Testis (tissue), 2 donors: ENCODE measurements at regions not wholly inside any gene's neighbourhood (a gene's known extent, or its start where the extent isn't known, plus 50 kb on each side); places are given as distances from the start of the nearest gene placed in this dataset.

ENCODE experiments used
- DNase-seq: peaks from one replicate; pipeline ENCODE4 v3.0.0-alpha.2; 2019
- H3K27ac ChIP-seq, 2 donors: fragments of 200-600 bp; sonication (generic); one replicate each; pipeline ENCODE4 v1.5.1; 2019
- H3K27me3 ChIP-seq: fragments of 200-600 bp; sonication (generic); one replicate; pipeline ENCODE4 v1.5.1; 2019
- H3K36me3 ChIP-seq: fragments of 200-600 bp; sonication (generic); one replicate; pipeline ENCODE4 v1.5.1; 2017; ENCODE audit warnings: low read depth; ENCODE audit errors: missing control alignments
- H3K4me1 ChIP-seq: fragments of 200-600 bp; sonication (generic); one replicate; pipeline ENCODE4 v1.5.1; 2019
- H3K4me3 ChIP-seq, 2 donors: fragments of 200-600 bp; sonication (generic); one replicate each; pipeline ENCODE4 v1.5.1; 2017 to 2019
- H3K9me3 ChIP-seq: fragments of 200-600 bp; sonication (generic); one replicate; pipeline ENCODE4 v1.5.1; 2017
- POLR2A ChIP-seq: fragments of 450-650 bp; IDR thresholded peaks from one replicate; pipeline ENCODE4 v1.6.1; 2017; ENCODE audit warnings: antibody characterized with exemption, mild to moderate bottlenecking, moderate library complexity
- WGBS, 2 donors: methylation state at CpG; one replicate each; pipeline ENCODE4 v1.1.5; 2018; 5-methylcytosine and 5-hydroxymethylcytosine counted together
- intact Hi-C: fragments of 100-400 bp; cut with DNase I; formaldehyde crosslinking; loops from one replicate; pipeline ENCODE4 v1.15.1; 2023; ENCODE audit warnings: low total_unique reads
- TF ChIP-seq, protein P1 (sequence below), 3 experiments: fragments of 450-650 bp in 2 of 3; fragments of 200-600 bp in 1 of 3; sonication (generic) in 1 of 3; IDR thresholded peaks; one replicate each; pipeline ENCODE4 v1.5.1; 2016 to 2019; ENCODE audit warnings: antibody characterized with exemption in 3 of 3, mild to moderate bottlenecking in 2 of 3, moderate library complexity in 1 of 3

DNA sequence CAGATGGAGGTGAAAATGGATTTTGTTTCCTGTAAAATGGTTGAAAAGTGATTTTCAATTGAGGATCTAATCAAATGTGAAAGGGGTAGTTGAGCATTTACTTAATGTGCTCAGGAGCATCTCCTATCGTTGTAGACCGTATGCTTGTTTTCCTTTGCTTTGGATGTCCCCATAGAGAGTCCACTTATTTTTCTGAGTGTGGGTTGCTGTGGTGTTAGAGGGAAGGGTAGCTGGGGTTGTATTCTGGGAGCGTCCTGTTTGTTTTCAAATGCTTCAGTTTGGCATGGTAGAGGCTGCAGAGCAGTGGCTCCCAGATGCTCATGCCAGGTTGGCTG lies 154.1 kb downstream of the MAT2B start:
- no peak for DNase-seq
- H3K4me1 ChIP-seq, result no peaks in the 10 kb centered on the region
- H3K27ac ChIP-seq, result no peak overlapping the region
- no peaks in the 10 kb centered on the region for H3K36me3 ChIP-seq
- TF ChIP-seq, protein P1, sequence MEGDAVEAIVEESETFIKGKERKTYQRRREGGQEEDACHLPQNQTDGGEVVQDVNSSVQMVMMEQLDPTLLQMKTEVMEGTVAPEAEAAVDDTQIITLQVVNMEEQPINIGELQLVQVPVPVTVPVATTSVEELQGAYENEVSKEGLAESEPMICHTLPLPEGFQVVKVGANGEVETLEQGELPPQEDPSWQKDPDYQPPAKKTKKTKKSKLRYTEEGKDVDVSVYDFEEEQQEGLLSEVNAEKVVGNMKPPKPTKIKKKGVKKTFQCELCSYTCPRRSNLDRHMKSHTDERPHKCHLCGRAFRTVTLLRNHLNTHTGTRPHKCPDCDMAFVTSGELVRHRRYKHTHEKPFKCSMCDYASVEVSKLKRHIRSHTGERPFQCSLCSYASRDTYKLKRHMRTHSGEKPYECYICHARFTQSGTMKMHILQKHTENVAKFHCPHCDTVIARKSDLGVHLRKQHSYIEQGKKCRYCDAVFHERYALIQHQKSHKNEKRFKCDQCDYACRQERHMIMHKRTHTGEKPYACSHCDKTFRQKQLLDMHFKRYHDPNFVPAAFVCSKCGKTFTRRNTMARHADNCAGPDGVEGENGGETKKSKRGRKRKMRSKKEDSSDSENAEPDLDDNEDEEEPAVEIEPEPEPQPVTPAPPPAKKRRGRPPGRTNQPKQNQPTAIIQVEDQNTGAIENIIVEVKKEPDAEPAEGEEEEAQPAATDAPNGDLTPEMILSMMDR (IDR thresholded peaks at IDR 0.05), result no peak
- TF ChIP-seq POLR2A, result no peak
- intact Hi-C loops, result no loop called here
- no peaks in the 10 kb centered on the region for H3K27me3 ChIP-seq
- no peaks in the 10 kb centered on the region for H3K9me3 ChIP-seq
- H3K4me3 ChIP-seq, result no peak overlapping the region
- WGBS, 2 donors, result 57 to 63% methylated on average over 3 of the region's 3 CpGs

DNA sequence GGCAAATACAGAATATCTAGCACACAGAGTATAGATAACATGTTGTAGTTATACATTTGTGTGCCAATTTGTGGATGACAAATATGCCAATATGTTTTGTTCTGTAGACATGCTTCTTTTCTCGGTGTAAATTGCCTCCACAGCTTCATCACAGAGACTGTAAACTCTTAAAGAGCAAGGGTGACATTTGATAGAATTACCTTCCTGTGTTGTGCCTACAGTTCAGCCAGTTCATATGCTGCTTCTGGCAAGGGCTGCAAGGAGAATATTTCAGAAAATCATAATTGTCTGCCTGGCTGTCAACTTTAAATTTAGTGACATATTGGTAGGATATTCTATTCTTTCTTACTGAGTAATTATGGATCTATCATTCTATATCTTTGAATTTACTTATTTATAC lies 155.1 kb downstream of the MAT2B start:
- intact Hi-C loops, result no loop called here
- TF ChIP-seq, protein P1 (IDR thresholded peaks at IDR 0.05), result no peak
- no peak for TF ChIP-seq POLR2A
- Histone ChIP-seq H3K27ac (no peak overlapping the region), H3K27me3 (no peaks in the 10 kb centered on the region), H3K4me3 (no peak overlapping the region), H3K9me3 (no peaks in the 10 kb centered on the region), H3K36me3 (no peaks in the 10 kb centered on the region), H3K4me1 (no peaks in the 10 kb centered on the region)
- no peak for DNase-seq
- WGBS, 2 donors, result 76 to 88% methylated on average over 1 of the region's 1 CpG

DNA sequence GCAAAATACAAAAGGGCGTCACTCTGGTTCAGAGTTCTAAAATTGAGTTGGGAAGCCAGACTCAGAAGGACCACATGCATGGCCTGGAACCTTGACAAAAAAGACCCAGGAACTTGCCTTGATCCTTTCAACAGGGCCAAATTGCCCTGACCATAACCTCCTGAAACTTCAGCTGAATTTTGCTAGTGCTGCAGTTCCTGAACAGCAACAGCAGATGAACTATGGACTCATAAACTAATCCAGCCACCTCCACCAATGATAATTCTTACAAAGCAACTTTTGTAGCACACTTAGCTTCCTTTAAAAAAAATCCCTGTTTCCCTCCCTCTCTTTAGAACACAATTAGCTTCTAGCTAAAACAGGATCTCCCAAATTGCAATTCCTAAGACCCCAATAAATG lies 155.9 kb downstream of the MAT2B start:
- H3K4me3 ChIP-seq, result no peak overlapping the region
- H3K4me1 ChIP-seq, result no peaks in the 10 kb centered on the region
- no peaks in the 10 kb centered on the region for H3K27me3 ChIP-seq
- 76 to 93% methylated on average over 1 of the region's 1 CpG for WGBS, 2 donors
- DNase-seq, result no peak
- H3K36me3 ChIP-seq, result no peaks in the 10 kb centered on the region
- H3K9me3 ChIP-seq, result no peaks in the 10 kb centered on the region
- intact Hi-C loops, result no loop called here
- TF ChIP-seq POLR2A, result no peak
- TF ChIP-seq, protein P1 (IDR thresholded peaks at IDR 0.05), result no peak
- H3K27ac ChIP-seq, result no peak overlapping the region

DNA sequence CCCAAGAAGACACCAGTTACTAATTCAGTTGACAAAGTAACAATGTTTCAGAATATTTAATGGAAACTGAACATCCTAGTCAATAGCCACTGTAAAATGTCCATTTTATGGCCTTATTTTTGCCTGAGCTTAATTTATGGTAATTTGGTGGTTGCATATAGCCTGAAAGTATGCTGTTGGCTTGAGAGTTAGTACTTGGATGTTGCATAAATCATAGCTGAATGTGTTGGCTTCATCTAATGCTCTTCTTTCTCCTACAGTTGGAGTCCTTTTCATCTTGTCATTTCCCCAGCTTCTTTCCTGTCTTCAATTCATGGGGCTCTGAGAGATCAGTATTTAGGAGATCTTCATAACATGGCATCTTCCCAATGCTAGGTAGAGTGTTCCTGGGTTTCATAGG lies 164.6 kb downstream of the MAT2B start:
- no peak for DNase-seq
- H3K27ac ChIP-seq, result no peak overlapping the region
- H3K4me3 ChIP-seq, result no peak overlapping the region
- no peaks in the 10 kb centered on the region for H3K9me3 ChIP-seq
- H3K36me3 ChIP-seq, result no peaks in the 10 kb centered on the region
- intact Hi-C loops, result no loop called here
- H3K4me1 ChIP-seq, result no peaks in the 10 kb centered on the region
- TF ChIP-seq, protein P1 (IDR thresholded peaks at IDR 0.05), result no peak
- TF ChIP-seq POLR2A, result no peak
- H3K27me3 ChIP-seq, result no peaks in the 10 kb centered on the region

DNA sequence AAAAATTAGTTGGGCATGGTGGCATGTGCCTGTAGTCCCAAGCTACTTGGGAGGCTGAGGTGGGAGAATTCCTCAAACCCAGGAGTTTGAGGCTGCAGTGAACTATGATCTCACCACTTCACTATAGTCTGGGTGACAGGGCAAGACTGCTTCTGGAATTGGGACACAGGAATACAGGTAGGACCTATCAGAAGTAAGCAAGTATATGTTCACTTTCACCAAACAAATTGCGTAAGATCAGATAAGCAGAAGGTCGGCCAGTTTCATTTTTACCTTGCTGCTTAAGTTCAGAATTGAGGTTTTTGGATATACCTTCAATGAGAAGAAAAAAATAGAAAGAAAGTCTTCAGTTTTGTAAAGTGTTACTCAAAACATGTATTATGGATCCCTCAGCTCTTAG lies 171.7 kb downstream of the MAT2B start:
- intact Hi-C loops, result no loop called here
- no peaks in the 10 kb centered on the region for H3K27me3 ChIP-seq
- H3K36me3 ChIP-seq, result no peaks in the 10 kb centered on the region
- H3K4me1 ChIP-seq, result no peaks in the 10 kb centered on the region
- no peak overlapping the region for H3K27ac ChIP-seq
- H3K4me3 ChIP-seq, result no peak overlapping the region
- DNase-seq, result no peak
- no peaks in the 10 kb centered on the region for H3K9me3 ChIP-seq
- TF ChIP-seq, protein P1 (IDR thresholded peaks at IDR 0.05), result no peak
- TF ChIP-seq POLR2A, result no peak
- 86 to 93% methylated on average over 2 of the region's 2 CpGs for WGBS, 2 donors
